Mucosa of descending colon (tissue), 3 donors: ENCODE measurements at regions not wholly inside any gene's neighbourhood (a gene's known extent, or its start where the extent isn't known, plus 50 kb on each side); places are given as distances from the start of the nearest gene placed in this dataset.

Experiments
- ATAC-seq: fragments of 200-7000 bp; cut with Tn5 transposase; one replicate; pipeline ENCODE4 v1.9.1; 2020; ENCODE audit warnings: mild to moderate bottlenecking, moderate library complexity
- DNase-seq, 3 donors: peaks; one replicate each; pipeline ENCODE4 v3.0.0-alpha.2; 2020
- H3K36me3 ChIP-seq: fragments of 200-600 bp; one replicate; pipeline ENCODE4 v1.8.0; 2021; ENCODE audit warnings: low read depth, mild to moderate bottlenecking
- H3K4me1 ChIP-seq: fragments of 200-600 bp; one replicate; pipeline ENCODE4 v1.8.0; 2021; ENCODE audit warnings: low read depth, mild to moderate bottlenecking
- H3K4me3 ChIP-seq: fragments of 200-600 bp; one replicate; pipeline ENCODE4 v1.8.0; 2021; ENCODE audit warnings: mild to moderate bottlenecking
- H3K9me3 ChIP-seq: fragments of 200-600 bp; one replicate; pipeline ENCODE4 v1.8.0; 2021; ENCODE audit warnings: mild to moderate bottlenecking
- intact Hi-C, 2 donors: fragments of 100-400 bp; cut with DNase I in 1 of 2; cut with micrococcal nuclease in 1 of 2; formaldehyde crosslinking; loops; one replicate each; pipeline versions ENCODE4 v1.11.0 to v1.11.1; 2022; cut with DNase I, micrococcal nuclease
- TF ChIP-seq, protein P1 (sequence below): fragments of 200-600 bp; IDR thresholded peaks from one replicate; pipeline ENCODE4 v1.8.0; 2022; ENCODE audit warnings: antibody characterized with exemption, mild to moderate bottlenecking
- donor health status: DM: no; HTN: no; CAD: no; lungs with moderate emphysema.
- donor health status: DM: no; HTN: no; CAD: no.
- donor health status: DM: no; HTN: yes; CAD: no.

- Histone ChIP-seq H3K4me1 (no peaks in the 10 kb centered on the region), H3K9me3 (no peaks in the 10 kb centered on the region), H3K4me3 (no peak overlapping the region), H3K36me3 (no peaks in the 10 kb centered on the region)
- intact Hi-C loops, result no loop called here
- DNase-seq, result no peak
- TF ChIP-seq, protein P1, sequence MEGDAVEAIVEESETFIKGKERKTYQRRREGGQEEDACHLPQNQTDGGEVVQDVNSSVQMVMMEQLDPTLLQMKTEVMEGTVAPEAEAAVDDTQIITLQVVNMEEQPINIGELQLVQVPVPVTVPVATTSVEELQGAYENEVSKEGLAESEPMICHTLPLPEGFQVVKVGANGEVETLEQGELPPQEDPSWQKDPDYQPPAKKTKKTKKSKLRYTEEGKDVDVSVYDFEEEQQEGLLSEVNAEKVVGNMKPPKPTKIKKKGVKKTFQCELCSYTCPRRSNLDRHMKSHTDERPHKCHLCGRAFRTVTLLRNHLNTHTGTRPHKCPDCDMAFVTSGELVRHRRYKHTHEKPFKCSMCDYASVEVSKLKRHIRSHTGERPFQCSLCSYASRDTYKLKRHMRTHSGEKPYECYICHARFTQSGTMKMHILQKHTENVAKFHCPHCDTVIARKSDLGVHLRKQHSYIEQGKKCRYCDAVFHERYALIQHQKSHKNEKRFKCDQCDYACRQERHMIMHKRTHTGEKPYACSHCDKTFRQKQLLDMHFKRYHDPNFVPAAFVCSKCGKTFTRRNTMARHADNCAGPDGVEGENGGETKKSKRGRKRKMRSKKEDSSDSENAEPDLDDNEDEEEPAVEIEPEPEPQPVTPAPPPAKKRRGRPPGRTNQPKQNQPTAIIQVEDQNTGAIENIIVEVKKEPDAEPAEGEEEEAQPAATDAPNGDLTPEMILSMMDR, result no peak
- no peak for ATAC-seq
Observed at GRCh38 chr10:125334545-125334944, 174.2 kb upstream of the CTBP2 start.

GRCh38 chr10:125333769-125334168 lies 173.4 kb upstream of the CTBP2 start:
- TF ChIP-seq, protein P1, result no peak
- DNase-seq, result no peak
- Histone ChIP-seq H3K9me3 (no peaks in the 10 kb centered on the region), H3K4me3 (no peak overlapping the region), H3K4me1 (no peaks in the 10 kb centered on the region), H3K36me3 (no peaks in the 10 kb centered on the region)
- intact Hi-C loops, result no loop called here
- ATAC-seq, result no peak

DNA sequence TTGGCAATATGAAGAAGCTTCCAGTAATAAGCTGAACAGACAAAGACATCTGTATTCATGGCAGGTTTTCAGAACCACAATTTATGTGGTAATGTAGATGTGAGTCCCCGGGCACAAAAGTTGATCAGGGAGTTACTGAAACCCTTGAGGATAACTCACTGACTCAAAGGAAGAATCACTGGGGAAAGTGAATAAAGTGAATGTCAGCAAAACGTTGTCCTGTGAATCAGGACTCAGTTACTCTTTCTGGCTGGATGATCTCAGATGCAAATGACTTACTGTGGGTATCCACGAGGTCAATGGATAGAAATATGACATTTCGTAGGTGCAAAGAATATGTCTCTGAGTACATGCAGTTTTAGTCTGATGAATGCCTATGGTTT lies 172.8 kb upstream of the CTBP2 start:
- H3K9me3 ChIP-seq, result no peaks in the 10 kb centered on the region
- DNase-seq, result no peak
- intact Hi-C loops, result no loop called here
- TF ChIP-seq, protein P1, result no peak
- no peak overlapping the region for H3K4me3 ChIP-seq
- no peak for ATAC-seq
- no peaks in the 10 kb centered on the region for H3K4me1 ChIP-seq
- H3K36me3 ChIP-seq, result no peaks in the 10 kb centered on the region

- TF ChIP-seq, protein P1, result no peak
- intact Hi-C loops, result no loop called here
- Histone ChIP-seq H3K36me3 (no peaks in the 10 kb centered on the region), H3K4me1 (no peaks in the 10 kb centered on the region), H3K4me3 (no peak overlapping the region), H3K9me3 (no peaks in the 10 kb centered on the region)
- DNase-seq (no peak), ATAC-seq (no peak)
Observed at GRCh38 chr10:125332548-125333208, 172.3 kb upstream of the CTBP2 start.

- Histone ChIP-seq H3K36me3 (no peaks in the 10 kb centered on the region), H3K4me1 (no peaks in the 10 kb centered on the region), H3K4me3 (no peak overlapping the region), H3K9me3 (no peaks in the 10 kb centered on the region)
- TF ChIP-seq, protein P1, result no peak
- DNase-seq (no peak), ATAC-seq (no peak)
- intact Hi-C loops, result no loop called here
Observed at GRCh38 chr10:125331056-125331455, 170.7 kb upstream of the CTBP2 start.

GRCh38 chr10:125329056-125329455 lies 168.7 kb upstream of the CTBP2 start:
- Histone ChIP-seq H3K4me3 (no peak overlapping the region), H3K9me3 (no peaks in the 10 kb centered on the region), H3K36me3 (no peaks in the 10 kb centered on the region), H3K4me1 (no peaks in the 10 kb centered on the region)
- intact Hi-C loops, result no loop called here
- TF ChIP-seq, protein P1, result no peak
- DNase-seq, result no peak
- no peak for ATAC-seq
